ENCODE measurements at regions not wholly inside any gene's neighbourhood (a gene's known extent, or its start where the extent isn't known, plus 50 kb on each side); places are given as distances from the start of the nearest gene placed in this dataset.

DNA sequence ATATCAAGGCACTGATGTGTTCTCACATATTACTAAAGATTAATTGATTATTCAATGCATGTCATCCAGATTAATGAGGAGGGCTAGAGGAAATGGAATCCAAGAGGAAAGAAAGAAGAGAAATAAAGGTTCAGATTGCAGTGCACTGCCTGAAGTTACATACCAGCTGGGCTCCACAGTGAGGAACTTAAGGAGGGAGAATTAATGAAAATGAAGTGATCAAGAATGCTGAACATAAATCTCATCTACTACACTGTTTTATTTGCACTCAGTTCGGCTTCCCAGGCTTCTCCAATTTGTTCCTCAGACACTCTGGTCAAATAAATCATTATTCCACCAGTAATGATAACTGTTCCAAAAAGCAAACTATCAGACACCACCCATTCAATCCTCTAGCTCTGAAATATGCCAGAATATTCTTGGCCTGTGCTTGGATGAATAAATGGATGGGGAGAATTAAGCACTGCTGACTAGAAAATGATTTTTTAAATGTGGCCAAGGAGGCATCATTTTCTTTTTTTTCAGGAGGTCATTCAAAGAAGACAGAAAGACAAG is 88.6 kb upstream of the FBN2 start (continued):
- TF ChIP-seq ZFP3 (CRISPR knock-in tag; IDR thresholded peaks at IDR 0.05) (no peak), ZC3H10 (CRISPR knock-in tag; IDR thresholded peaks at IDR 0.05) (no peak), PATZ1 (CRISPR knock-in tag; IDR thresholded peaks at IDR 0.05; ENCODE audit: borderline replicate concordance) (no peak), ISL1 (CRISPR knock-in tag; IDR thresholded peaks at IDR 0.05) (no peak), TCF4 (CRISPR knock-in tag; IDR thresholded peaks at IDR 0.05; ENCODE audit: borderline replicate concordance) (no peak)

DNA sequence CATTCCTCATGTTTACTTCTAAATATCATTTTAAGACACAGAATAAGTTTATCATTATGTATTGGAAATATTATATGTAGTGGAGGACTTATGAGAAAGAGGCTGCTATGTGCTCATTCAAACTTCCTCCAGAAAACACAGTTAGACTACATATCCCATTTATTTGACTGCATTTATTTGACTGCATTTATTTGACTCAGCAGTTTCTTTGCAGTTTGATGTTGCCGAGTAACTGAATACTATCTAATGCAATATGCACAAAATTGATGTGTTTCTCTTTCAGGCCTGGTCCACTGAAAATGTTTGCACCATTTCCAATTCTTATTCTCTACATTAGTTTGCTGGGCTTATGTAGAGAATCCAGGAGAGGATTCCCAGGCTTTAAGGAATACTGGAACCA is 89.9 kb upstream of the FBN2 start:
- TF ChIP-seq ZNF70 (CRISPR knock-in tag; IDR thresholded peaks at IDR 0.05) (no peak), BACH2 (CRISPR knock-in tag; IDR thresholded peaks at IDR 0.05; ENCODE audit: borderline replicate concordance) (no peak), POU6F1 (CRISPR knock-in tag; IDR thresholded peaks at IDR 0.05; ENCODE audit: borderline replicate concordance, low read depth) (no peak), CREB5 (CRISPR knock-in tag; IDR thresholded peaks at IDR 0.05; ENCODE audit: low read depth) (no peak), SNAI2 (CRISPR knock-in tag; IDR thresholded peaks at IDR 0.05) (no peak), PATZ1 (CRISPR knock-in tag; IDR thresholded peaks at IDR 0.05; ENCODE audit: borderline replicate concordance) (no peak), ZFP3 (CRISPR knock-in tag; IDR thresholded peaks at IDR 0.05) (no peak), ZNF565 (CRISPR knock-in tag; conservative IDR thresholded peaks at IDR 0.05; ENCODE audit: low read depth) (no peak), TSHZ2 (CRISPR knock-in tag; IDR thresholded peaks at IDR 0.05) (no peak), CSDC2 (CRISPR knock-in tag; IDR thresholded peaks at IDR 0.05) (no peak), OSR1 (CRISPR knock-in tag; IDR thresholded peaks at IDR 0.05) (no peak), ZNF8 (CRISPR knock-in tag; IDR thresholded peaks at IDR 0.05) (no peak), TOX (CRISPR knock-in tag; IDR thresholded peaks at IDR 0.05; ENCODE audit: borderline replicate concordance) (no peak), PPARA (CRISPR knock-in tag; IDR thresholded peaks at IDR 0.05; ENCODE audit: borderline replicate concordance) (no peak), ISL1 (CRISPR knock-in tag; IDR thresholded peaks at IDR 0.05) (no peak), RARB (CRISPR knock-in tag; IDR thresholded peaks at IDR 0.05) (no peak), ESRRG (CRISPR knock-in tag; IDR thresholded peaks at IDR 0.05) (no peak), ZC3H10 (CRISPR knock-in tag; IDR thresholded peaks at IDR 0.05) (no peak), GLIS3 (CRISPR knock-in tag; IDR thresholded peaks at IDR 0.05) (no peak), ARNTL (CRISPR knock-in tag; IDR thresholded peaks at IDR 0.05; ENCODE audit: borderline replicate concordance, low read depth) (no peak)
- no peak for ATAC-seq

DNA sequence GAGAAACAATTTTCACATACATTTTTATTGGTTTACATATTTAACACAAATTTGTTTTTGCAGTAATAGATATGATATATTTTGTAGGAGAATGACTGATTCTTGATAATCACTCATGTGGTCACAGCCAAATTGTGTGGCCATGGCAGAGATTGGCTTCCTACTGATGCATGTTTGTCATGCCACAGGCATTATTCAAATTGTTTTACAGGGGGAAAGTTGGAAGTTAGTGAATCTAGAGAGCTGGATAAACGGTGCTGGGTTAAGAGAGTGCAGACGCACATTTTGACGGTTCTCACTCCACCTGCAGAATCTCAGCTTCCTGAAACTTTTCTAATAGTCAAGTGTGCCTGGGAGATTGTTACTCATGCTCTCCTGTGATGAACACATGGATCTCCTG is 91.1 kb upstream of the FBN2 start:
- TF ChIP-seq TOX (CRISPR knock-in tag; IDR thresholded peaks at IDR 0.05; ENCODE audit: borderline replicate concordance) (no peak), ARNTL (CRISPR knock-in tag; IDR thresholded peaks at IDR 0.05; ENCODE audit: borderline replicate concordance, low read depth) (no peak), ISL1 (CRISPR knock-in tag; IDR thresholded peaks at IDR 0.05) (no peak), TCF4 (CRISPR knock-in tag; IDR thresholded peaks at IDR 0.05; ENCODE audit: borderline replicate concordance) (no peak), CSDC2 (CRISPR knock-in tag; IDR thresholded peaks at IDR 0.05) (no peak), PPARA (CRISPR knock-in tag; IDR thresholded peaks at IDR 0.05; ENCODE audit: borderline replicate concordance) (no peak), ZNF70 (CRISPR knock-in tag; IDR thresholded peaks at IDR 0.05) (no peak), PATZ1 (CRISPR knock-in tag; IDR thresholded peaks at IDR 0.05; ENCODE audit: borderline replicate concordance) (no peak), ZNF565 (CRISPR knock-in tag; conservative IDR thresholded peaks at IDR 0.05; ENCODE audit: low read depth) (no peak), ZFP3 (CRISPR knock-in tag; IDR thresholded peaks at IDR 0.05) (no peak), OSR1 (CRISPR knock-in tag; IDR thresholded peaks at IDR 0.05) (no peak), TSHZ2 (CRISPR knock-in tag; IDR thresholded peaks at IDR 0.05) (no peak), ESRRG (CRISPR knock-in tag; IDR thresholded peaks at IDR 0.05) (no peak)
- ATAC-seq, result peak; percentile 53; the same call in 2 of the 3 replicates

All from SK-N-SH treated with all-trans-retinoic acid at 6 μM for 48 hours (cell line).